ENCODE measurements at regions not wholly inside any gene's neighbourhood (a gene's known extent, or its start where the extent isn't known, plus 50 kb on each side); places are given as distances from the start of the nearest gene placed in this dataset.
"Not testable (repeated sequence)": the region's sequence is repeated elsewhere in the genome, so short reads cannot be mapped to it uniquely, and the experiment has no call there.

DNA sequence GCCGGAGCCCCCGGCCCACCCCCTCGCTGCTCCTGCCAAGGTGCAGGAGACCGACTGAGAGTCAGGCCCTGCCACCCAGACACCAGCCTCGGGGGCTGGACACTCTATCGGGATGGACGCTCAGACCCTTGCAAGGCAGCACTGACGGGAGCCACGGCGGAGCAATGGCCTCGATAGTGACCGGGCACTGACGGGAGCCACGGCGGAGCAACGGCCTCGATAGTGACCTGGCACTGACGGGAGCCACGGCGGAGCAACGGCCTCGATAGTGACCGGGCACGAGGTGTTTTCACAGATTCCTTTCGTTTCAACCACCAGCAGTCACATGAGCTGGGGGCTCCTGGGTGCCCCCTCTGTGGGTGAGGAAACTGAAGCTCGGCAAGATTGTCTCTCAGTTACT, 123.6 kb upstream of the PPP1R26 start:
- Histone ChIP-seq H3K4me1 (ENCODE audit: control insufficient read depth in 2 of 2, insufficient read depth in 2 of 2, low read length in 2 of 2) (no peaks in the 10 kb centered on the region), H3K9me3 (ENCODE audit: control insufficient read depth in 2 of 2, insufficient read depth in 1 of 2, low read length in 1 of 2) (no peaks in the 10 kb centered on the region), H3K27ac (ENCODE audit: low read depth in 1 of 2, low read length in 1 of 2) (no peak overlapping the region), H3K27me3 (ENCODE audit: control insufficient read depth in 2 of 2, insufficient read depth in 1 of 2, low read length in 1 of 2) (no peaks in the 10 kb centered on the region), H3K36me3 (ENCODE audit: control insufficient read depth in 2 of 2, insufficient read depth in 2 of 2, low read length in 1 of 2) (no peaks in the 10 kb centered on the region), H3K4me3 (ENCODE audit: low read length in 2 of 2) (no peak overlapping the region)
- WGBS: 95% methylated on average over 26 of the region's 26 CpGs
- DNase-seq (ENCODE audit: low read depth in 6 of 9, low spot score in 9 of 9): no peak

DNA sequence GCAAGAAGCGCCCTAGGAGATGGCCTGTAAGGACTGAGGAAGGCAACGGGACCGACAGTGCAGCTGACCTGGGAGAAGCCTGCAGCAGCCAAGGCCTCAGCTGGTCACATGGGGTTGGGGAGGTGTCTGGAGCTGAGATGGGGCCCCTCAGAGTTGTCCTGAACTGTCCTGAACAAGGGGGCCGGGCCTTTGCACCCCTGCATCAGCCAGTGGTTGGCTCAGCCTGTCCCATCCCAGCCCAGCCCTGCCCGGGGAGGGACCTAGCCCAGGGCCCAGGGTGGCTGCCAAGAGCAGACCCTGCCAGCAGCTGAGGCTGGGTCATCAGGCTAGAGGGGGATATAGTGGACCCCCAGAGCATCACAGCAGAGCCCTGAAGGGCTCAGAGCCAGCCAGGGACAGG, 122.8 kb upstream of the PPP1R26 start:
- no peaks in the 10 kb centered on the region for H3K27me3 ChIP-seq (ENCODE audit: control insufficient read depth in 2 of 2, insufficient read depth in 1 of 2, low read length in 1 of 2)
- no peaks in the 10 kb centered on the region for H3K36me3 ChIP-seq (ENCODE audit: control insufficient read depth in 2 of 2, insufficient read depth in 2 of 2, low read length in 1 of 2)
- WGBS: 87% methylated on average over 5 of the region's 5 CpGs

DNA sequence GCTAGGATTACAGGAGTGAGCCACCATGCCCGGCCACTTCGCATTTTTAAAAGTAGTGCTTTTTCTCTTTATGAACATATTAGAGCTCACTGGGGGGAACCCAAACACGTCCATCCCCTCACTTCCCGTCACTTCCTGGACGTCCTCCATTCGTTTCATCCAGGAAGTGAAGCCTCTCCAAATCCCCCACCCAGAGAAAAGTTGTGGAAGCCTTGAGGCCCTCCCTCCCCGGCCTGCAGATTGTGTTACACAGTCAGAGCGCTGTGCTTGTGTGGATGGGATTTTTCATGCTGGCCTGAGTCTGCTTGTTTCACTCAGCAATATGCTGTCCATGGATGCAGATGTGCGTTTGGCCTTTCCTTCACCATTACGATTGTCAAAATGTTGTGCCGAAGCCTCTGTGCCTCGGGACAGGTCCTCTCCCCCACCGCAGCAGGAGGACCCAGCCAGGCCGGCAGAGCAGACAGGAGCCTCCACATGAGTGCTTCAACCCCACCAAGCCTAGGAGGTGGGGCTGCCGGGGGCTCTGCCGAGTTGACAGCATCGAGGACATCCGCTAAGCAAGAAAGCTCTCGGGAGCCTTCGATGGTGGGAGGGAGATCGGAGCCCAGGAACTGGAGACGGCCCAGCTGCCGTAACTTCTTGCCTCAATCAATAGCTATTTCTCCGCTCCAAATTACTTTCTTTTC, 121.6 kb upstream of the PPP1R26 start:
- no peaks in the 10 kb centered on the region for H3K27me3 ChIP-seq (ENCODE audit: control insufficient read depth in 2 of 2, insufficient read depth in 1 of 2, low read length in 1 of 2)
- no peaks in the 10 kb centered on the region for H3K9me3 ChIP-seq (ENCODE audit: control insufficient read depth in 2 of 2, insufficient read depth in 1 of 2, low read length in 1 of 2)
- H3K27ac ChIP-seq (ENCODE audit: low read depth in 1 of 2, low read length in 1 of 2): no peak overlapping the region
- no peaks in the 10 kb centered on the region for H3K4me1 ChIP-seq (ENCODE audit: control insufficient read depth in 2 of 2, insufficient read depth in 2 of 2, low read length in 2 of 2)
- H3K4me3 ChIP-seq (ENCODE audit: low read length in 2 of 2): no peak overlapping the region
- DNase-seq (ENCODE audit: low read depth in 6 of 9, low spot score in 9 of 9): no peak
- no peaks in the 10 kb centered on the region for H3K36me3 ChIP-seq (ENCODE audit: control insufficient read depth in 2 of 2, insufficient read depth in 2 of 2, low read length in 1 of 2)
- WGBS: 87% methylated on average over 24 of the region's 24 CpGs

More for the DNA sequence above, 122.8 kb upstream of the PPP1R26 start:
- Histone ChIP-seq H3K4me3 (ENCODE audit: low read length in 2 of 2) (no peak overlapping the region), H3K27ac (ENCODE audit: low read depth in 1 of 2, low read length in 1 of 2) (no peak overlapping the region), H3K4me1 (ENCODE audit: control insufficient read depth in 2 of 2, insufficient read depth in 2 of 2, low read length in 2 of 2) (no peaks in the 10 kb centered on the region), H3K9me3 (ENCODE audit: control insufficient read depth in 2 of 2, insufficient read depth in 1 of 2, low read length in 1 of 2) (no peaks in the 10 kb centered on the region)
- DNase-seq (ENCODE audit: low read depth in 6 of 9, low spot score in 9 of 9): no peak

DNA sequence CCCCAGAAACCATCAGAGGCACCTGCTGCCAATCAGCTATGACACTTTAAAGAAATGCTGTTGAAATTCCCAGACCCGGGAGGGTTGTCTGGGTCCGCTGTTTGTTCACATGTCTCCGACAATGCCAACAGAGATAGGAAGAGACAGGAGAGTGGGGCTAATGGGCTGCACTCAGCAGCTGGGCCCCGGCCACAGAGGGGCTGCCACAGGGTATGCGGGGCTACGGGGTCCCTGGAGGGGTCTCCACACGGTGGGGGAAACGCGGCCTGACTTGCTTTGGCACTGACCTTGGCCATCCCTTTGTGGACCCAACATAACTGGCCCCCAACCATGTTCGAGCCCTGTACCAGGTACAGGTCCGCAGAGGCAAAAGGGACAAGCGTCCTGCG, 121.0 kb upstream of the PPP1R26 start:
- no peak for DNase-seq (ENCODE audit: low read depth in 6 of 9, low spot score in 9 of 9)
- Histone ChIP-seq H3K27me3 (ENCODE audit: control insufficient read depth in 2 of 2, insufficient read depth in 1 of 2, low read length in 1 of 2) (no peaks in the 10 kb centered on the region), H3K36me3 (ENCODE audit: control insufficient read depth in 2 of 2, insufficient read depth in 2 of 2, low read length in 1 of 2) (no peaks in the 10 kb centered on the region), H3K27ac (ENCODE audit: low read depth in 1 of 2, low read length in 1 of 2) (no peak overlapping the region), H3K4me1 (ENCODE audit: control insufficient read depth in 2 of 2, insufficient read depth in 2 of 2, low read length in 2 of 2) (no peaks in the 10 kb centered on the region), H3K4me3 (ENCODE audit: low read length in 2 of 2) (no peak overlapping the region), H3K9me3 (ENCODE audit: control insufficient read depth in 2 of 2, insufficient read depth in 1 of 2, low read length in 1 of 2) (no peaks in the 10 kb centered on the region)
- WGBS: 93% methylated on average over 13 of the region's 13 CpGs

DNA sequence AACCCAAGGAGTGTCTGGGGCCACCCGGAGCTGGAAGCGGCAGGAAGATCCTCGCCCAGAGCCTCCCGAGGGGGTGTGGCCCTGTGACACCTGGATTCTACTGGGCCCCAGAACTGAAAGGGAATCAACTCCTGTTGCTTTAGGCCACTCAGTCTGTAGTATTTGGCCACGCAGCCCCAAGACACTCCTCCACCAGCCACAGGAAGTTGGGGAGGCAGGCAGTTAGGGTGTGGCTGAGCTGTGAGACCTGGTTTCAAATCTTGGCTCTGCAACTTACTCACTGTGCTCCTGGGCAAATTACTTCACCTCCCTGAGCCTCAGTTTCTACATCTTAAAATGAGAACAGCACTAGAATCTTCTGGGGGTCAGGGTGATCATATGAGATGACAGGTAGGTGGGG, 119.8 kb upstream of the PPP1R26 start:
- H3K27me3 ChIP-seq (ENCODE audit: control insufficient read depth in 2 of 2, insufficient read depth in 1 of 2, low read length in 1 of 2): no peaks in the 10 kb centered on the region
- no peak overlapping the region for H3K4me3 ChIP-seq (ENCODE audit: low read length in 2 of 2)
- no peaks in the 10 kb centered on the region for H3K36me3 ChIP-seq (ENCODE audit: control insufficient read depth in 2 of 2, insufficient read depth in 2 of 2, low read length in 1 of 2)
- no peaks in the 10 kb centered on the region for H3K9me3 ChIP-seq (ENCODE audit: control insufficient read depth in 2 of 2, insufficient read depth in 1 of 2, low read length in 1 of 2)
- WGBS: 84% methylated on average over 5 of the region's 5 CpGs
- no peaks in the 10 kb centered on the region for H3K4me1 ChIP-seq (ENCODE audit: control insufficient read depth in 2 of 2, insufficient read depth in 2 of 2, low read length in 2 of 2)
- no peak overlapping the region for H3K27ac ChIP-seq (ENCODE audit: low read depth in 1 of 2, low read length in 1 of 2)
- DNase-seq (ENCODE audit: low read depth in 6 of 9, low spot score in 9 of 9): no peak

DNA sequence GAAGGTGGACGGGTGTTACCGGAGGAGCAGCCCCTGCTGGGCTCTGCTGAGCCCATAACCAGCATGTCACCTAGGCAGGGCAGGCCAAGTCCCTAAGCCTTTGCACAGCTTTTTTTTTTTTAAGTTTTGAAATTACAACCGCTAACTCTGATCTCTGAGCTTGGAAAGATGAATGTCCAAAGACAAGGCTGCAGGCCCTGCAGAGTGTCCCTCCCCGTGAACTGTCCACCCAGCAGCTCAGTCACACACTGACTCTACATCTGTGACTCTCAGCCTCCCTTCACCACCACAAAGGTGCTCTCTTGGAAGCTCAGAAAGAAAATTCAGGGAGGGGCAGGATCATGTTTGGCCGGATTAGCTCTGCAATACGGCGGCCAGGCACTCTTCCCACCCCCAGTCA, 119.0 kb upstream of the PPP1R26 start:
- Histone ChIP-seq H3K4me3 (ENCODE audit: low read length in 2 of 2) (no peak overlapping the region), H3K27me3 (ENCODE audit: control insufficient read depth in 2 of 2, insufficient read depth in 1 of 2, low read length in 1 of 2) (no peaks in the 10 kb centered on the region), H3K27ac (ENCODE audit: low read depth in 1 of 2, low read length in 1 of 2) (no peak overlapping the region), H3K36me3 (ENCODE audit: control insufficient read depth in 2 of 2, insufficient read depth in 2 of 2, low read length in 1 of 2) (no peaks in the 10 kb centered on the region), H3K4me1 (ENCODE audit: control insufficient read depth in 2 of 2, insufficient read depth in 2 of 2, low read length in 2 of 2) (no peaks in the 10 kb centered on the region), H3K9me3 (ENCODE audit: control insufficient read depth in 2 of 2, insufficient read depth in 1 of 2, low read length in 1 of 2) (no peaks in the 10 kb centered on the region)
- no peak for DNase-seq (ENCODE audit: low read depth in 6 of 9, low spot score in 9 of 9)
- WGBS: 91% methylated on average over 7 of the region's 7 CpGs

DNA sequence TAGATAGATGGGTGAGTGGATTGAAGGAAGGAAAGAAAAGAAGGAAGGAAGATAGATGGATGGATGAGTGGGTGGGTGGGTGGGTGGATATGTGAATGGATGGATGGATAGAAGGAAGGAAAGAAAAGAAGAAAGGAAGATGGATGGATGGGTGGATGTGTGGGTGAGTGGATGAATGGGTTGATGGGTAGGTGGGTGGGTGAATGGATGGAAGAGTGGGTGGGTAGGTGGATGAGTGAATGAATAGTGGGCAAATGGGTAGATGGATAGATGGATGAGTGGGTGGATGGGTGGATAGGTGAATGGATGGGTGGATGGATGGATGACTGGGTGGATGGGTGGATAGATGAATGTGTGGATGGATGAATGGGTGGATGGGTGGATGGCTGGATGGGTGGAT, 117.9 kb upstream of the PPP1R26 start:
- not testable (repeated sequence) for H3K9me3 ChIP-seq (ENCODE audit: control insufficient read depth in 2 of 2, insufficient read depth in 1 of 2, low read length in 1 of 2); DNase-seq (ENCODE audit: low read depth in 6 of 9, low spot score in 9 of 9); H3K36me3 ChIP-seq (ENCODE audit: control insufficient read depth in 2 of 2, insufficient read depth in 2 of 2, low read length in 1 of 2); H3K27me3 ChIP-seq (ENCODE audit: control insufficient read depth in 2 of 2, insufficient read depth in 1 of 2, low read length in 1 of 2); H3K4me1 ChIP-seq (ENCODE audit: control insufficient read depth in 2 of 2, insufficient read depth in 2 of 2, low read length in 2 of 2); H3K27ac ChIP-seq (ENCODE audit: low read depth in 1 of 2, low read length in 1 of 2); H3K4me3 ChIP-seq (ENCODE audit: low read length in 2 of 2)

DNA sequence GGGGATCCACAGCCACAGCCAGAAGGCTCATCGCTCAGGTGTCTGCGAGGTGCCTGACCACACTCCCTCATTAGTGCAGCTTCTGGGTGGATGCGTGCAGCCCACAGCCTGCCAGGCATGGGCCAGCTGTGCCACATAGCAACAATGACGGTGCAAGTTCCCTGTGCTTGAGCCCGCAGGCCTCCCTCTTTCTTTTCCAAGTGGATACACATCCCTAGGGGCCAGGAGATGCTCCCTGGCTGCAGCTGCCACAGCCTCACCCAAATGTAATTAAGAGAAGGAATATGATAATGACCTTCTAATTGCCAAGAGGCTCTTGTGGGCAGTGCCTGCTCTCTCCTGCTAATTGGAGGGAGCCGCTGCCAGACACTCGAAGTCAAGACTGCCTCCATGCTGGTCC, 116.0 kb upstream of the PPP1R26 start:
- Histone ChIP-seq H3K4me1 (ENCODE audit: control insufficient read depth in 2 of 2, insufficient read depth in 2 of 2, low read length in 2 of 2) (no peaks in the 10 kb centered on the region), H3K27ac (ENCODE audit: low read depth in 1 of 2, low read length in 1 of 2) (no peak overlapping the region), H3K36me3 (ENCODE audit: control insufficient read depth in 2 of 2, insufficient read depth in 2 of 2, low read length in 1 of 2) (no peaks in the 10 kb centered on the region), H3K4me3 (ENCODE audit: low read length in 2 of 2) (no peak overlapping the region), H3K27me3 (ENCODE audit: control insufficient read depth in 2 of 2, insufficient read depth in 1 of 2, low read length in 1 of 2) (no peaks in the 10 kb centered on the region), H3K9me3 (ENCODE audit: control insufficient read depth in 2 of 2, insufficient read depth in 1 of 2, low read length in 1 of 2) (no peaks in the 10 kb centered on the region)
- 89% methylated on average over 7 of the region's 7 CpGs for WGBS
- no peak for DNase-seq (ENCODE audit: low read depth in 6 of 9, low spot score in 9 of 9)

DNA sequence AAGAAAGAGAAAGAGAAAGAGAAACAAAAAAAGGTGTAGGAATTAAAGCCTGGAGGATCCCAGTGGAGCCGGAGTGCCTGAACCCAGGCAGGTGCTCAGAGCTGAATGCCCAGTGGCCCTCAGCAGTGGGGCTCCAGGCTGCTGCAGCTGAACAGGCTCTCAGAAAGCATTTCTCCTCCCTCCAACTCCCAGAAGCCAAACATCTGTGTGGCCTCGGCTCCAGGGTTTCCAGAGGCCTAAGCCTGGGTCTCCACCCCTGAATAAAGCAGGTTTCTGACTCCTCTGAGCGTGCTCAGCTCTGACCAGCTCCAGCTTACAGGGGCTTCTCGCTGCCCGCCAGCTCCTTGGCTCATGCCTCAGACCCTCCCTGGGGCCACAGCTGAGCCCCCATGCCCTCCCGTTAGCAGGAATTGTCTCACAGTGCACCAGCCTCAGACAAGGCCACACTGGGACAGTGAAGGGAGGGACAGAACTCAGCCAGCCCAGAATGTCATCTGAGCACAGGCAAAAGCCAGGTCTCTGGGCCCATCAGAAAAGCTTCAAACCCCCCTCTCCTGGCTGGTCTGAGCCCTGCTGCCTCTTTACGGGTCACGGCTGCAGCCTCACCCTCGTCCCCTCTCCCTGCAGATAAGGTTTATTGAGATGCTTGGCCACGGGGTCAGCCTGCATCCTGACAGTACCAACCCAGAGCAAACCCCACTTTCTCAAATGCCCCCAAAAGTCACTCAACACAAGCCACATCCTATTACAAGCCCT, 114.4 kb upstream of the PPP1R26 start:
- Histone ChIP-seq H3K9me3 (ENCODE audit: control insufficient read depth in 2 of 2, insufficient read depth in 1 of 2, low read length in 1 of 2) (no peaks in the 10 kb centered on the region), H3K36me3 (ENCODE audit: control insufficient read depth in 2 of 2, insufficient read depth in 2 of 2, low read length in 1 of 2) (no peaks in the 10 kb centered on the region), H3K27ac (ENCODE audit: low read depth in 1 of 2, low read length in 1 of 2) (no peak overlapping the region), H3K4me3 (ENCODE audit: low read length in 2 of 2) (no peak overlapping the region), H3K4me1 (ENCODE audit: control insufficient read depth in 2 of 2, insufficient read depth in 2 of 2, low read length in 2 of 2) (no peaks in the 10 kb centered on the region), H3K27me3 (ENCODE audit: control insufficient read depth in 2 of 2, insufficient read depth in 1 of 2, low read length in 1 of 2) (no peaks in the 10 kb centered on the region)
- DNase-seq (ENCODE audit: low read depth in 6 of 9, low spot score in 9 of 9): no peak
- whole genome bisulfite sequencing: 78% methylated on average over 10 of the region's 10 CpGs

Data from thymus (tissue), 11 donors.